ENCODE measurements at regions not wholly inside any gene's neighbourhood (a gene's known extent, or its start where the extent isn't known, plus 50 kb on each side); places are given as distances from the start of the nearest gene placed in this dataset.

DNA sequence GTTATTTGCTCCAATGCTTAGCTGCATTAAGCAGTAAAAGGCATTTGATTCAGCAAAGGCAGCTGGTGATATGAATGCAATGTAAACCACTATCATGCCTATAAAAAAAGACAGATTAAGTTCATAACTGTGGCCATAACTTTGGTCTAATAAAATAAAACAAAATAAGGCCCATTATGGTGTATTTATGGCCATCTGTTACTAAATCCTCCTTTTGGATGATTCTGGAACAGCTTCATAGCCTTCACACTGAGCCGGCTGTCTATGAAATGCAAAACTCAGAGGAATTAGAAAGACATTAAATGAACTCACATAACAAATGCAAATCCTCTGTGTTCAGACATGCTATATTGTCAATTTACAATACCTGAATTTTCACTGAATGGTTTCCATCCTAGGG, 223.7 kb upstream of the FAT4 start:
- Histone ChIP-seq H3K9ac (ENCODE audit: insufficient read depth, low read length) (no peak overlapping the region), H3K36me3 (ENCODE audit: control insufficient read depth, insufficient read depth, low read length) (no peaks in the 10 kb centered on the region), H3K27ac (ENCODE audit: insufficient read depth, low read length) (no peak overlapping the region), H3K4me3 (replicated peaks in 1 of 4; ENCODE audit: control extremely low read depth in 1 of 4, insufficient read depth in 1 of 4, low read depth in 3 of 4, low read length in 4 of 4) (no peak overlapping the region), H4K20me1 (ENCODE audit: control insufficient read depth, extremely low read depth, insufficient read depth, low read length) (no peaks in the 10 kb centered on the region), H3K9me3 (ENCODE audit: control insufficient read depth, insufficient read depth, low read depth, low read length) (no peaks in the 10 kb centered on the region), H3K4me1 (ENCODE audit: control insufficient read depth, extremely low read depth, insufficient read depth, low read length) (no peaks in the 10 kb centered on the region), H3K27me3 (ENCODE audit: control insufficient read depth, insufficient read depth, low read length) (no peaks in the 10 kb centered on the region), H2AFZ (ENCODE audit: low read length) (no peak overlapping the region), H3K79me2 (ENCODE audit: control insufficient read depth, insufficient read depth, low read length) (no peaks in the 10 kb centered on the region), H3K4me2 (ENCODE audit: extremely low read depth, insufficient read depth, low read length) (no peak overlapping the region)
- no peak for TF ChIP-seq EZH2 (IDR thresholded peaks at IDR 0.05; ENCODE audit: low read length, missing control alignments)
- TF ChIP-seq CTCF (conservative IDR thresholded peaks at IDR 0.05 in 1 of 2, IDR thresholded peaks at IDR 0.05 in 1 of 2; ENCODE audit: low read depth in 1 of 2, low read length in 2 of 2) = no peak
- no peak for DNase-seq (ENCODE audit: low read depth in 2 of 2)

- H3K9me3 ChIP-seq (ENCODE audit: control insufficient read depth, insufficient read depth, low read depth, low read length) = no peaks in the 10 kb centered on the region
- H3K4me2 ChIP-seq (ENCODE audit: extremely low read depth, insufficient read depth, low read length) = no peak overlapping the region
- H3K36me3 ChIP-seq (ENCODE audit: control insufficient read depth, insufficient read depth, low read length) = no peaks in the 10 kb centered on the region
- no peak for TF ChIP-seq CTCF (conservative IDR thresholded peaks at IDR 0.05 in 1 of 2, IDR thresholded peaks at IDR 0.05 in 1 of 2; ENCODE audit: low read depth in 1 of 2, low read length in 2 of 2)
- no peak overlapping the region for H3K4me3 ChIP-seq (replicated peaks in 1 of 4; ENCODE audit: control extremely low read depth in 1 of 4, insufficient read depth in 1 of 4, low read depth in 3 of 4, low read length in 4 of 4)
- H3K79me2 ChIP-seq (ENCODE audit: control insufficient read depth, insufficient read depth, low read length) = no peaks in the 10 kb centered on the region
- no peak overlapping the region for H2AFZ ChIP-seq (ENCODE audit: low read length)
- no peak overlapping the region for H3K9ac ChIP-seq (ENCODE audit: insufficient read depth, low read length)
- no peaks in the 10 kb centered on the region for H3K4me1 ChIP-seq (ENCODE audit: control insufficient read depth, extremely low read depth, insufficient read depth, low read length)
- no peak for DNase-seq (ENCODE audit: low read depth in 2 of 2)
- no peaks in the 10 kb centered on the region for H3K27me3 ChIP-seq (ENCODE audit: control insufficient read depth, insufficient read depth, low read length)
- H3K27ac ChIP-seq (ENCODE audit: insufficient read depth, low read length) = no peak overlapping the region
- no peaks in the 10 kb centered on the region for H4K20me1 ChIP-seq (ENCODE audit: control insufficient read depth, extremely low read depth, insufficient read depth, low read length)
Observed at GRCh38 chr4:125084608-125085007, 230.1 kb upstream of the FAT4 start.

GRCh38 chr4:125082729-125083417, 231.9 kb upstream of the FAT4 start:
- no peak overlapping the region for H3K9ac ChIP-seq (ENCODE audit: insufficient read depth, low read length)
- H3K36me3 ChIP-seq (ENCODE audit: control insufficient read depth, insufficient read depth, low read length) = no peaks in the 10 kb centered on the region
- no peaks in the 10 kb centered on the region for H3K79me2 ChIP-seq (ENCODE audit: control insufficient read depth, insufficient read depth, low read length)
- no peaks in the 10 kb centered on the region for H3K27me3 ChIP-seq (ENCODE audit: control insufficient read depth, insufficient read depth, low read length)
- no peak overlapping the region for H2AFZ ChIP-seq (ENCODE audit: low read length)
- no peak overlapping the region for H3K4me3 ChIP-seq (replicated peaks in 1 of 4; ENCODE audit: control extremely low read depth in 1 of 4, insufficient read depth in 1 of 4, low read depth in 3 of 4, low read length in 4 of 4)
- no peak overlapping the region for H3K4me2 ChIP-seq (ENCODE audit: extremely low read depth, insufficient read depth, low read length)
- H3K9me3 ChIP-seq (ENCODE audit: control insufficient read depth, insufficient read depth, low read depth, low read length) = no peaks in the 10 kb centered on the region
- TF ChIP-seq EZH2 (IDR thresholded peaks at IDR 0.05; ENCODE audit: low read length, missing control alignments) = no peak
- TF ChIP-seq CTCF (conservative IDR thresholded peaks at IDR 0.05 in 1 of 2, IDR thresholded peaks at IDR 0.05 in 1 of 2; ENCODE audit: low read depth in 1 of 2, low read length in 2 of 2) = no peak
- H4K20me1 ChIP-seq (ENCODE audit: control insufficient read depth, extremely low read depth, insufficient read depth, low read length) = no peaks in the 10 kb centered on the region
- no peaks in the 10 kb centered on the region for H3K4me1 ChIP-seq (ENCODE audit: control insufficient read depth, extremely low read depth, insufficient read depth, low read length)
- DNase-seq (ENCODE audit: low read depth in 2 of 2) = no peak
- H3K27ac ChIP-seq (ENCODE audit: insufficient read depth, low read length) = no peak overlapping the region

Data from fibroblast of lung (primary cell).